ENCODE measurements at regions not wholly inside any gene's neighbourhood (a gene's known extent, or its start where the extent isn't known, plus 50 kb on each side); places are given as distances from the start of the nearest gene placed in this dataset.
"Not testable (repeated sequence)": the region's sequence is repeated elsewhere in the genome, so short reads cannot be mapped to it uniquely, and the experiment has no call there.

DNA sequence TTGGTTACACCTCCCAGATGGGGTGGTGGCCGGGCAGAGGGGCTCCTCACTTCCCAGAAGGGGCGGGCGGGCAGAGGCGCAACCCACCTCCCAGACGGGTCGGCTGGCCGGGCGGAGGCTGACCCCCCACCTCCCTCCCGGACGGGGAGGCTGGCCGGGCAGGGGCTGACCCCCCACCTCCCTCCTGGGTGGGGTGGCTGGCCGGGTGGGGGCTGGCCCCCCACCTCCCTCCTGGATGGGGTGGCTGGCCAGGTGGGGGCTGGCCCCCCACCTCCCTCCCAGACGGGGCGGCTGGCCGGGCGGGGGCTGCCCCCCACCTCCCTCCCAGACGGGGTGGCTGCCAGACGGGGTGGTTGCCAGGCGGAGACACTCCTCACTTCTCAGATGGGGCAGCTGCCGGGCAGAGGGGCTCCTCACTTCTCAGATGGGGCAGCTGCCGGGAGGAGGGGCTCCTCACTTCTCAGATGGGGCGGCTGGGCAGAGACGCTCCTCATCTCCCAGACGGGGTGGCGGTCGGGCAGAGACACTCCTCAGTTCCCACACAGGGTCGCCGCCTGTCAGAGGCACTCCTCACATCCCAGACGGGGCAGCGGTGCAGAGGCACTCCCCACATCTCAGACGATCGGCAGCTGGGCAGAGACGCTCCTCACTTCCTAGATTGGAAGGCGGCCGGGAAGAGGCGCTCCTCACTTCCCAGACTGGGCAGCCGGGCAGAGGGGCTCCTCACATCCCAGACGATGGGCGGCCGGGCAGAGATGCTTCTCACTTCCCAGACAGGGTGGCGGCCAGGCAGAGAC, 148.0 kb downstream of the KLF8 start:
- not testable (repeated sequence) for TF ChIP-seq CTCF, POLR2A (IDR thresholded peaks at IDR 0.05)

All from Peyer's patch (tissue), 4 donors.